IMR-90 (cell line): ENCODE measurements at regions not wholly inside any gene's neighbourhood (a gene's known extent, or its start where the extent isn't known, plus 50 kb on each side); places are given as distances from the start of the nearest gene placed in this dataset.
A peak's percentile ranks its signal among the peaks of the same experiment; 100 is the strongest.

ENCODE experiments used
- ATAC-seq: fragments of 200-7000 bp; cut with Tn5 transposase; 2 replicates; pipeline ENCODE4 v1.9.1; 2020; ENCODE audit warnings: low read depth, mild to moderate bottlenecking, moderate library complexity
- BruUV-seq: library from RNA; stranded (reverse); fragments of 400-500 nt; replicated peaks from 2 replicates; lab custom pipeline; 2021; lab: Mats Ljungman, UMichigan
- CTCF ChIA-PET: fragments of 300-600 bp; formaldehyde crosslinking; extraction: SDS; loops from one replicate; lab custom pipeline; 2021; ENCODE audit warnings: antibody characterized with exemption; lab: Yijun Ruan, JAX
- POLR2A ChIA-PET: fragments of 300-600 bp; sonication (Branson Sonifier 250); formaldehyde crosslinking; loops from one replicate; lab custom pipeline; 2022; ENCODE audit warnings: antibody characterized with exemption; ENCODE audit not compliant: unreplicated experiment; lab: Charles Lee
- DNase-seq: peaks from one replicate; pipeline ENCODE4 v3.0.0; 2013
- H2AFZ ChIP-seq: replicated peaks from 2 replicates; pipeline ENCODE3; 2013; ENCODE audit warnings: low read length, mild to moderate bottlenecking; ENCODE audit not compliant: poor library complexity
- H2AK5ac ChIP-seq: 2 replicates; pipeline ENCODE4 v1.6.1; 2013; ENCODE audit warnings: low read depth, low read length, inconsistent platforms
- H2AK9ac ChIP-seq: replicated peaks from 2 replicates; pipeline ENCODE3; 2013; ENCODE audit warnings: mild to moderate bottlenecking, low read depth, low read length, moderate library complexity; ENCODE audit not compliant: poor library complexity
- H2BK120ac ChIP-seq: 2 replicates; pipeline ENCODE4 v1.6.1; 2013; ENCODE audit warnings: low read depth, low read length, inconsistent platforms
- H2BK15ac ChIP-seq: 3 replicates; pipeline ENCODE4 v1.6.1; 2013; ENCODE audit warnings: low read depth, low read length, inconsistent platforms
- H2BK20ac ChIP-seq: 2 replicates; pipeline ENCODE4 v1.6.1; 2013; ENCODE audit warnings: low read depth, mild to moderate bottlenecking, inconsistent platforms, low read length, moderate library complexity
- H2BK5ac ChIP-seq: 2 replicates; pipeline ENCODE4 v1.6.1; 2013; ENCODE audit warnings: mild to moderate bottlenecking, low read depth, low read length, inconsistent platforms; ENCODE audit not compliant: poor library complexity, severe bottlenecking
- H3K14ac ChIP-seq: replicated peaks from 2 replicates; pipeline ENCODE4 v1.6.1; 2013; ENCODE audit warnings: low read depth, low read length, inconsistent platforms
- H3K18ac ChIP-seq: 2 replicates; pipeline ENCODE4 v1.6.1; 2013; ENCODE audit warnings: low read depth, low read length, control low read depth
- H3K23ac ChIP-seq: 2 replicates; pipeline ENCODE4 v1.6.1; 2013; ENCODE audit warnings: low read depth, low read length, inconsistent platforms
- H3K27ac ChIP-seq: 2 replicates; pipeline ENCODE4 v1.5.1; 2013; ENCODE audit warnings: mild to moderate bottlenecking, control low read depth, low read length; ENCODE audit not compliant: insufficient read depth
- H3K27me3 ChIP-seq: 2 replicates; pipeline ENCODE4 v1.6.1; 2013; ENCODE audit warnings: low read length; ENCODE audit not compliant: control insufficient read depth, insufficient read depth
- H3K36me3 ChIP-seq: 2 replicates; pipeline ENCODE4 v1.6.1; 2013; ENCODE audit warnings: low read length, mixed read lengths; ENCODE audit not compliant: control insufficient read depth, insufficient read depth
- H3K4ac ChIP-seq: 2 replicates; pipeline ENCODE4 v1.6.1; 2013; ENCODE audit warnings: low read depth, low read length, inconsistent platforms
- H3K4me1 ChIP-seq: 2 replicates; pipeline ENCODE4 v1.6.1; 2013; ENCODE audit warnings: low read length, mixed read lengths; ENCODE audit not compliant: control insufficient read depth, insufficient read depth
- H3K4me2 ChIP-seq: 2 replicates; pipeline ENCODE4 v1.6.1; 2013; ENCODE audit warnings: low read depth, mild to moderate bottlenecking, control low read depth, low read length, moderate library complexity
- H3K4me3 ChIP-seq: 2 replicates; pipeline ENCODE4 v1.5.1; 2013; ENCODE audit warnings: low read depth, mild to moderate bottlenecking, control low read depth, low read length, moderate library complexity; ENCODE audit not compliant: insufficient read depth
- H3K56ac ChIP-seq: 2 replicates; pipeline ENCODE4 v1.6.1; 2013; ENCODE audit warnings: low read length, inconsistent platforms; ENCODE audit not compliant: insufficient read depth; ENCODE audit errors: extremely low read depth
- H3K79me1 ChIP-seq, 2 experiments: 2 replicates each; pipeline ENCODE4 v1.6.1; 2013; ENCODE audit warnings: low read length in 2 of 2, inconsistent platforms in 1 of 2, low read depth in 1 of 2
- H3K9ac ChIP-seq: 2 replicates; pipeline ENCODE4 v1.6.1; 2013; ENCODE audit warnings: low read depth, low read length, control low read depth
- H3K9me1 ChIP-seq: 2 replicates; pipeline ENCODE4 v1.6.1; 2013; ENCODE audit warnings: low read length, inconsistent platforms; ENCODE audit not compliant: insufficient read depth
- H3K9me3 ChIP-seq: 2 replicates; pipeline ENCODE4 v1.6.1; 2013; ENCODE audit warnings: low read length; ENCODE audit not compliant: control insufficient read depth, insufficient read depth
- H4K20me1 ChIP-seq: 2 replicates; pipeline ENCODE4 v1.6.1; 2013; ENCODE audit warnings: low read length, inconsistent platforms; ENCODE audit not compliant: insufficient read depth
- H4K5ac ChIP-seq: 2 replicates; pipeline ENCODE4 v1.6.1; 2013; ENCODE audit warnings: mild to moderate bottlenecking, low read depth, low read length, control low read depth
- H4K8ac ChIP-seq, 2 experiments: 2 replicates each; pipeline ENCODE4 v1.6.1; 2013; ENCODE audit warnings: low read depth in 2 of 2, low read length in 2 of 2, control low read depth in 1 of 2, inconsistent platforms in 1 of 2
- H4K91ac ChIP-seq: 2 replicates; pipeline ENCODE4 v1.6.1; 2013; ENCODE audit warnings: low read depth, low read length, inconsistent platforms; ENCODE audit not compliant: insufficient read depth
- CHD1 ChIP-seq: IDR thresholded peaks from 2 replicates; pipeline ENCODE4 v1.6.1; 2012; ENCODE audit warnings: low read depth, low read length, improper control_type of control experiment
- MAZ ChIP-seq: IDR thresholded peaks from 2 replicates; pipeline ENCODE4 v1.6.1; 2012; ENCODE audit warnings: low read depth, mild to moderate bottlenecking, low read length, improper control_type of control experiment, moderate library complexity, borderline replicate concordance
- NFE2L2 ChIP-seq: fragments of 150-350 bp; IDR thresholded peaks from 2 replicates; pipeline ENCODE4 v1.6.1; 2016; ENCODE audit warnings: low read depth, mild to moderate bottlenecking, low read length
- RCOR1 ChIP-seq: IDR thresholded peaks from 2 replicates; pipeline ENCODE4 v1.6.1; 2012; ENCODE audit warnings: mild to moderate bottlenecking, low read length, improper control_type of control experiment; ENCODE audit not compliant: insufficient replicate concordance
- RFX5 ChIP-seq: IDR thresholded peaks from 2 replicates; pipeline ENCODE4 v1.8.0; 2012; ENCODE audit warnings: low read depth, mild to moderate bottlenecking, low read length, moderate library complexity
- WGBS, 2 experiments: methylation state at CpG; one replicate each; pipeline versions ENCODE4 v1.1.5 to v1.1.7; 2013; ENCODE audit warnings: missing lambda C conversion rate in 2 of 2; ENCODE audit not compliant: insufficient read length in 1 of 2; ENCODE audit errors: extremely low coverage in 2 of 2; 5-methylcytosine and 5-hydroxymethylcytosine counted together
- dilution Hi-C: fragments of 300-500 bp; cut with HindIII; formaldehyde crosslinking; loops from one replicate; pipeline ENCODE4 v1.14.3; 2018; ENCODE audit warnings: low sequenced_read_pairs; ENCODE audit not compliant: unreplicated experiment
- in situ Hi-C: fragments of 300-500 bp; cut with MboI; formaldehyde crosslinking; loops from 3 replicates; pipeline ENCODE4 v1.14.3; 2019; ENCODE audit warnings: low sequenced_read_pairs, inconsistent platforms, mixed read lengths
- intact Hi-C: fragments of 100-400 bp; cut with micrococcal nuclease; formaldehyde crosslinking; loops from 2 replicates; pipeline ENCODE4 v1.10.0; 2022

- in situ Hi-C loops = no loop called here
- ChIA-PET CTCF (interaction anchor here (1.0 to 1.5 kb wide), 2 partner anchors 16 to 663 kb away, joined by 3 read pairs; no protein-coding TSS in a partner anchor), POLR2A (no interaction called here)
- H2BK5ac ChIP-seq = no peak overlapping the region
- no peak overlapping the region for H2AK5ac ChIP-seq
- no peak overlapping the region for H3K14ac ChIP-seq
- no peaks in the 10 kb centered on the region for H3K27me3 ChIP-seq
- no peak overlapping the region for H3K23ac ChIP-seq
- H2BK15ac ChIP-seq = no peak overlapping the region
- no peak overlapping the region for H3K9ac ChIP-seq
- no peak overlapping the region for H4K5ac ChIP-seq
- ATAC-seq (no peak), DNase-seq (no peak)
- dilution Hi-C loops = no loop called here
- no peaks in the 10 kb centered on the region for H3K79me1 ChIP-seq
- no peak for TF ChIP-seq MAZ
- no peak for TF ChIP-seq NFE2L2
- TF ChIP-seq CHD1 = no peak
- no peak for TF ChIP-seq RCOR1
- no peak for TF ChIP-seq RFX5
- no peak overlapping the region for H3K4me2 ChIP-seq
- H3K36me3 ChIP-seq = no peaks in the 10 kb centered on the region
- no peak overlapping the region for H3K4me3 ChIP-seq
- no peaks in the 10 kb centered on the region for H3K9me3 ChIP-seq
- H4K8ac ChIP-seq = peak overlapping the region in 1 of 2 experiments; percentile 22; a peak in 1 of 4 replicates
- no peak overlapping the region for H2AK9ac ChIP-seq
- no TSS peak for BruUV-seq
- no peak overlapping the region for H2BK120ac ChIP-seq
- H2AFZ ChIP-seq = no peak overlapping the region
- H3K4me1 ChIP-seq = peaks cover 16% of the 10 kb centered on the region
- peak overlapping the region; percentile 11; the same call in 1 of the 2 replicates for H2BK20ac ChIP-seq
- no peak overlapping the region for H3K56ac ChIP-seq
- no peak overlapping the region; the same call in 1 of the 2 replicates for H3K18ac ChIP-seq
- H3K4ac ChIP-seq = no peak overlapping the region; the same call in 1 of the 2 replicates
- H4K20me1 ChIP-seq = no peaks in the 10 kb centered on the region
- no peak overlapping the region for H3K27ac ChIP-seq
- WGBS, 2 experiments = no CpG with 5 or more reads among the region's 6 CpGs
- intact Hi-C loops = no loop called here
- peaks cover 4% of the 10 kb centered on the region for H3K9me1 ChIP-seq
- no peak overlapping the region for H4K91ac ChIP-seq
Observed at GRCh38 chr13:30362005-30362788, 54.8 kb upstream of the KATNAL1 start.
